Inferior parietal cortex (tissue), 1 donor: ENCODE measurements at regions not wholly inside any gene's neighbourhood (a gene's known extent, or its start where the extent isn't known, plus 50 kb on each side); places are given as distances from the start of the nearest gene placed in this dataset.
"Not testable (repeated sequence)": the region's sequence is repeated elsewhere in the genome, so short reads cannot be mapped to it uniquely, and the experiment has no call there.

Source experiments
- DNase-seq: peaks from one replicate; pipeline ENCODE4 v3.0.0-alpha.2; 2016; ENCODE audit errors: extremely low spot score

DNA sequence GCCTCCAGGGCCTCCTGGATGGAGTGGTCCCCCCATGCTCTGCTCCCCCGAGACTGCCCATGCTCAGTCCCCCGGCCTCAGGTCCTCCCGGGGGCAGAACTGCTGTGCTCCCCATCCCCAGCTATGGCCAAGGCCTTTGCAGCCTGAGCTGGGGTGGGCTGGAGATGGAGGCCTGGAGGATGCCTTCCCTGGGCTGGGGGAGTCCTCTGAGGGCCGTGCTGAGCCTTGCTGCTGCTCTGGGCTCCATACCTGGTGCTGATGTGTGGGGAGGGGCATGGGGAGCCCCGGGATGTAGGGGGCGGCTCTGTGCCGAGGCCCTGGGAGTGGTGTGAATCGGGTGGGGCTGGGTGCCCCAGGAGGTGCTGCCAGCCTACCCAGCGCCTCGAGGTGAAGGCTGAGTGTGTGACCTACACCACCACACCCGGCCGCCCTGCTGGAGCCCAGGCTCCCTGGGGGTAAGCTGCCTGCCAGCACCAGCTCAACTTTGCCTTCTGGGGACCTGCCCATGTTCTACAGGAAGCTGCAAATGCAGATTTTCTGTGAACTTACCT, 109.5 kb downstream of the UNCX start:
- no peak for DNase-seq

DNA sequence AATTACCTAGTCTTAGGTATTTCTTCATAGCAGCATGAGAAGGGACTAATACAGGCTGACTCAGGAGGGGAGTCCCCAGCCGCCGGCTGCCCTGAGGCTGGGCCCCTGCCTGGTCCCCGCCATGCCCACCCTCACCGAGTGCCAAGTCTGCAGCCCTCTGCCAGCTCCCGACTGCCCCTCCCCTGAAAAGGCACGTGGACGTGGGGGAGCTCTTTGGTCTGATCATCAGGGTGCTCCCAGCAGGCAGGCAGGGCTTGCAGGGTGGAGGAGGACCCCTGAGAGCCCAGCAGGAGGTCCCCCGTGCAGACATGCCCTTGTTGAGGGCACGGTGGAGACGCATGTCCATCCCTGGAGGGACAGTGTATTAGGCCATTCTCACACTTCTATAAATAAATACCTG, 110.9 kb downstream of the UNCX start:
- DNase-seq = no peak

DNA sequence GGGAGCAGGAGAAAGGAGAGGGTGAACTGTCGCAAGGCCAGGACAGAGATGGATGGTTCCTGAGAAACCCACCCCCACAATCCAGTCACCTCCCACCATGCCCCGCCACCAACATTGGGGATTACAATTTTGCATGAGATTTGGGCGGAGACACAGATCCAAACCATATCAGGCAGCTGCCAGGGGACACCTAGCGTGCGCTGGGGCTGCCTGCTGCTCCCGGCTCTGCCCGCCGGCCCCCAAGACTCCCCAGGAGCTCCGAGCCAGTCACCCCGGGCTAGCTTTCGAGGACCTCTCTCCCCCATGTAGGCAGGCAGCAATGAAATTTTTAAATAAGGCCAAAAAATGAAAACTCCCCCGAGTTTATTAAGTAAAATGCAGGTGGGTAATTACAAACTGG, 111.7 kb downstream of the UNCX start:
- no peak for DNase-seq

DNA sequence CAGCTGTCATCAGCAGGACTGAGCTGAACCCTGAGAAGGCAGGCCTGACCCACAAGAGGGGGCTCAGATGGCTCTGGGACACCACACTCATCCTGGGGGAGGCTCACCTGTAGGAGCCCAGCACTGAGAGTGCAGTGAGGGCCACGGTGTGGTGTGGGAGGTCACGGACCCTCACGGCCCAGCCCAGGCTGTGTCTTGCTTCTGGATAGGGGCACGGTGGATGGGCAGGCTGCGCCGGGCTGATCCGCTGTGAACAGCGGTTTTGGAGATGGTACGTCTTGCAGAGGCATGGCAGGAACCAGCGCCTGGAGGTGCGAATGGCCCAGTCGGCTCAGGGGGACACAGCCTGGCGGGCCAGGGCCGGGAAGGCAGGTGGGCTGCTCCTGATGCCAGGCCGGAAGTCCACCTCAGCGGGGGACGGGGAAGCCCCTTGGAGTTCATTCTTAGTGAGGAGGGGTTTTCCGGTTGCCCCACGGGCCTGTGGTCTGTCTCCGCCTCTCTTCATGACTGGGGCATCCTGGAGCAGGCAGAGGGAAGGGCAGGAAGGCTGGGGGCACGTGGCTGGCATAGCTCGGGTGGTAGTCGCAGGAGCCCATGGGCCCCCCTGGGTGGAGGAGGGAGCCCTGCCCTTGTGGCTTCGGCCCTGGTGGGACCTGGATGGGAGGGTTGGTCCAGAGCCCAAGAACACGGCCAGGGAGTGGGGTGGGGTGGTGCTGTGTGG, 112.5 kb downstream of the UNCX start:
- DNase-seq = no peak

DNA sequence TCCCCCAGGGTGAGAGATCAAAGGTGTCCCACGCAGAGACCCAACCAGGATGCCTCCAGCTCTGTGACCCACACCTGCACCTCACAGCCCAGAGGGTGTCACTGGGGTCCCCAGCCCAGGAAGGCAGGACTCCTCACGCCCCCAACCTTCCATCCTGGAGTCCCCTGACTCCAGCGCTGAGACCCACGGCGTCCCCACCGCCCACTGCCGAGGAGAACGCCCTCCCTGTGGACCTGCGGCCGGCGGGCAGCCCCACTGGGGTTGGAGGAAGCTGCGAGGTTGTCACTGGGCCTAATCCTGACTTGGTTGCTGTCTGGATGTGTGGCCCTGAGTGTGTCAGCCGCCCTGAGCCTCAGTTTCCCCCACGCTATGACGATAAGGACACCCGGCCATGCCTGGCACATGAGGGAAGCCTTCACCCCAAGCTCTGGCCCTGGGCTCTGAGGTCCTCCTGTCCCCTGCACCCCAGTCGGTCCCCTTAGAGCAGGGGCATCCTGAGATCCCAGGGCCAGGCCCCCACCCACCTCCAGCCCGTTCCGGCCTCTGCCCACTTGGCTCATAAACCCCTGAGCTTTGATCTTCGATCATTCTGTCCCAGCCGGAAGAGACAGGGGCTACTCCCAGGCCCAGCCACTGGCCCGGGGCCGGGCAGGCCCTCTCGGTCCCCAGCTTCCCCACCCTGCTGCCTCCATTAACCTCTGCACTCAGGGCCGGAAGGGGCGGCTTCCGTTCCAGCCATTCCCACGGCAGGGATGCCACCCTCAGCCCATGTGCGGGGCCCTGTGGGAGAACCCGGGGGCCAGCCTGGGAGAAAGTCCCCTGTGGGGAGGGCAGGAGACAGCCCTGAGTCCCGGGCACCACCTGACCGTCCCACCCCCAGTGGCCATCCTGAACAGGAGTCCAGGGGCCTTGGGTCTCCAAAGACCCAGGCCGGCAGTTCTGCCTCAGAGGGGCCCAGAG, 113.2 kb downstream of the MICALL2 start:
- DNase-seq = no peak

DNA sequence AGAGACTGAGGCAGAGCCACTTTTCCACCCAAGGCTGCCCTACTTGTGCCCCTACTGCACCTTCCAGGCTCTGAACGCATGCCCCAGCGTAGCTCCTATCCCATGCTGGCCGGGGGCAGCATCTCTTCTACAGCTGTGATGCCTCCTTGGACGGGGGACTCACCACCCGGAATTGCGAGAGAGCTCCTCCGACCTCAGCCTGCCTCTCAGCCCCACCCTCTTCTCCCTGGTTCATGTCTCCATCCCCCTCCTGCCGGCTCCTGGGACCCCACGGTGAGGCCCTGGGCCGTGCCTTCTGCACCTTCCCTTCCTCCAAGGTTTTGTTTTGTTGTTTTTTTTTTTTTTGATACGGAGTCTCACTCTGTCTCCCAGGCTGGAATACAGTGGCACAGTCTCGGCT, 112.4 kb downstream of the MICALL2 start:
- DNase-seq = no peak

DNA sequence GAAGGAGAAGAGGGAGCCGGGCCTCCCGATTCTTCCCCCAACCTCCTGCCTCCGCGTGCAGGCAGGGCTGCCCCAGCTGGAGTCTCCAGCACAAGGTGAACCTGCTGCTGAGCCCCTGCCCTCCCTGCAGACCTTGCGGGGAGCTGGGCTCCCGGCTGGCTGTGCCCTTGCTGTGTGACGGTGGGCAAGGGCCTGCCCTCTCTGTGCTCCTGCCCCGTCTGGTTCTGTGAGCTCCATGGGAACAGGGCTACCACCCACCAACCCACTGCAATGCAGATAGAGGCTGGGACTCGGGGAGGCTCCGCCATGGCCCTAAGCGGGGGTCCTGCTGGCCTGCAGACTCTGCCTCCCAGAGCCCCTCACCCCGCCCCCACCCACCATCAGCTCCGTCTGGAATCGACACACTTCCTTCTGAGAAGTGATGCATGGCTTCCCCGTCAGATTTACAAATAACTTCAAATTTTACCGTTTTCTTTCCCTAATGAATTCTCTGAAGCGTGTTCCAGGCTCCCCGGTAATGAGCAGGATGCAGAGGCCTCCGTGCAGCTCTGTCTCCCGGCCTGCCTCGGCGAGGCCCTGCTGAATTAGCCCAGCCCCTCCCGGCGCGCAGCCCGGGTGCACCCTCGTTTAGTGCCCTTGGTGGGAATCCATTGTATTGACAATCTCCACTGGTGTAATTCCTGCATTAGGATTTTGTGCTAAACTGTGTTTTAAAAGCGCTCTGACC, 111.0 kb downstream of the MICALL2 start:
- no peak for DNase-seq

DNA sequence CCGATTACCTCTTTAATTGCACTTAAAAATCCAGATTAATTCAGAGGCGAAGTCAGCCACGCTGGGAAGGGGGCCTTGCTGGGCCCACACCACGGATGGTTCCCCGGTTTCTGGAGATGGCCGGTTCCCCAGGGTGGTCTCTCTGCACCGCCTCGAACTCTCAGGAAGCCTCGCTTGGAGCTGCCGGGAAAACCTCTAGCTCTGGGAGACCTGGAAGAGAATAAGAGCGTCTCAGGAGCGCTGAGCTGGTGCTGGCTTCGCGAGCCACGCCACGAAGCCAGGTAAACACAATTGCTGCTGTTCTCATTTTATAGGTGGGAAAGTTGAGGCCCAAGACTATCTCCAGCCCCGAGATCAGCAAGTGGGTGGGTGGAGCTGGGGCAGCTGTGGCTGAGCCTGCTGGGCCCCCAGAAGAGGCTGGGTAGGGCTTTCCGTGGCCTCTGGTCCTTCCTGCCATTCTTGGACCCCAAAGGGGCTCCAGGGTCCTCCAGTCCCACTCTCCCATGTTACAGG, 110.4 kb downstream of the MICALL2 start:
- DNase-seq = no peak

DNA sequence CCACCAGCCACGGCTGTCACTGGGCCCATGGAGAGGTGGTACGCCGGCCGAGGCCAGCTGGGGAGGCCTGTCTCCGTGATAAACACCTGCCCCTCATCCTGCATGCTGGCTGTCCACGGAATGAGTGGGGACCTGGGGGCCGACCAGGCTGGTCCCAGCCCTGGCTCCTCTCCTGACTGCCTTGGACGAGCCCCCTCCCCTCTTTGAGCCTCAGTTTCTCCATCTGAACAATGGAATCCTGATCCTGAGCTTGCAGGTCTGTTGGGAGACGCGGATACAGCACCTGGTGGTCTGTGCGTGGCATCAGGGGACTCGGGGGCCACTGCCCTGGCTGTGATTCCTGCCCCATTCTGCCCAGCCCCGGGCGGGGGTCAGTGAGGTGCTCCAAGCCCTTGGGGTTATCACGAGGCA, 109.9 kb downstream of the MICALL2 start:
- DNase-seq = no peak

DNA sequence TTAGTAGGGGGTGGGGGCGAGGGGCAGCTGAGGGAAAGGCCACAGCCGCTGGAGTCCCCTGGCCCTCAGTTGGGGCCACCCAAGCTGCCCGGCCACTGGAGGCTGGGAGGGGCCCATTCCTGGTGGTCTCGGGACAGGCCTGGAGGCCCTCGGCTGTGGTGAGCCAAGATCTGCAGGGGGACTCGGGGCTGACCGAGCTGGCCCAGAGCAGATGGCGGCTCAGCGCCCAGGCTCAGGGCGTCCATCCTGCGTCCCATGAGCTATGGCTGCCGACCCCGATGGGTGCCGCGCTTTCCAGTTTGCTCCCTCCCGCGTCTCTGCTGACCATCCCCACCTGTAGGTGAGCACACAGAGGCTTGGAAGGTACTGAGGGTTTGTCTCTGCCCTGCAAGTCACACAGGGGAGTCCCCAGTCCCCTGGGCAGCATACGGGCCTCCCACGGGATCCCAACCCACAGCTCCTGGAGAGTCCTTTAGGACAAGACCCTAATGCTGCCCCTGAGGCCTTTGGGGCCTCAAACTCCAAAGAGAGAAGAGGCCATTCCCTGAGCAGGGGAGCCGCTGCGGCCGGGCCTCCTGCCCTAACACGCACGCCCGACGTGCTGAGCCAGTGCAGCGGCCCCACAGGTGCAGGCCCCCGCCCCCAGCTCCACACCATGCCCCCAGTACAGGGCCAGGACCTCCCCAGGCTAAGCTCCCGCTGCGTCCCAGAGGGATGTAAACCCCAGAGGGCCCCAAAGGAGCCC, 107.2 kb downstream of the MICALL2 start:
- DNase-seq = no peak

DNA sequence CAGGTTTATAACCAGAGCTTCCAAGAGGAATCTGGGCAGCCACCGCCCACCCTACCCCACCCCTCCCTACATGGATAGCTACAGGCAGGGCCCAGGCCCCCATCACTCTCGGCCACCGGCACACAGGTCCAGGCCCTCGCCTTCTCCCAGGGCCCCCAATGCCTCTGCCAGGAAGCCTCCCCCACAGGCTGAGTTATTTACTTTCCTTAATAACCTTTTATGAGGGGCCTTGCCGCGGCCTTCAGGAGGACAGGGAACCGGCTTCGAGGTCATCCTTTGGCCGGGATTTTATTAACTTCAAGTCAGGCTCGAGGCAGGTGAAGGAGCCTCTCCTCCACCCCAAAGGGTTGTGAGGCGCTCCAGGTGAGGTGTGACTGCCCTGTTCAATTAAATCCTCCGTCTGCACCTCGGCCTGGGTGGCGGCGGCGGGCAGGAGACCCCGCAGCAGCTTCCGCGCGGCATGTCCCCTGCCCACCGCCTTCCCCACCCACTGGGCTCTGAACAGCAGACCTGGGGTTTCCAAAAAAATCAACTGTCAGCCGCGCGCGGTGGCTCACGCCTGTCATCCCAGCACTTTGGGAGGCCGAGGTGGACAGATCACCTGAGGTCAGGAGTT, 106.5 kb downstream of the MICALL2 start:
- no peak for DNase-seq

DNA sequence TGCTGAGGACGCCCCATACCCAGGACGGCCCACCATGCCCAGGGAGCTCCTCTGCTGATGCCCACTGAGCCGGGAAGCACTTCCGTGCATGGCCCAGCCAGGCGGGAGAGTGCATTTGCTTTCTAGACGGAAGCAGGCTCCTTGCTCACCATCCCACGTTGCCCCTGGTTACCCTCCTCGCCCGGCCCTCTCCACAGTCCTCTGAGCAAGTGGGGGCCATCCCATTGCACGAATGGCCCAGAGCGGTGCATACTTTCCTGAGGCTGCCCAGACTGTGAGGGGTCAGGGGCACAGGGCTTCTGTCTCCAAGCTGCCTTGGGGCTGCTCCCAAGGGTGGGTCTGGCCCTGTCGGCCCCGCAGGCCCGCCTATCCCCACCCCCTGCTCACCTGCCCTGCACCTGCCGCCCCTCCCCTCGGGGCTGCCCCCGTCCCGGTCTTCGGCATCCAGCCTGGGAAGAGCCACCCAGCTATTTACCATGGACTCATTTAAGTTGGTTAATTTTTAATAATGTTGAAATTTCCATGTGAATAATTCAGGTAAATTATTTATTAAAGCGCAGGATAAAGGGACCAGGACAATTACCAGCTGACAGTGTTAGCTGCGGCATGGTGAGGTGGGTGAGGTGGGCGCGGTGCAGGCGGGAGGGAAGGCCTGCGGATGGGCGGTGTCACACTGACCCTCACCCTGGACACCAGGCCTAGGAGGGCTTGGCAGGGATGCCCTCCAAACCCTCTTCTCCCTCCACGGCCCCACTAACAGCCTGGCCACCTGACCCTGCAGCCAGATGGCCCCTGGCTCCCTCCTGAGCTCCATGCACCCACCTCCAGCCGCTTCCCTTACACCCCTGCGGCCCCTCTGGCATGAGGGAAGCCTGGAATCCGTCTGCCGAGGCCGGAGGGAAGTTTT, 104.4 kb downstream of the MICALL2 start:
- DNase-seq = no peak

DNA sequence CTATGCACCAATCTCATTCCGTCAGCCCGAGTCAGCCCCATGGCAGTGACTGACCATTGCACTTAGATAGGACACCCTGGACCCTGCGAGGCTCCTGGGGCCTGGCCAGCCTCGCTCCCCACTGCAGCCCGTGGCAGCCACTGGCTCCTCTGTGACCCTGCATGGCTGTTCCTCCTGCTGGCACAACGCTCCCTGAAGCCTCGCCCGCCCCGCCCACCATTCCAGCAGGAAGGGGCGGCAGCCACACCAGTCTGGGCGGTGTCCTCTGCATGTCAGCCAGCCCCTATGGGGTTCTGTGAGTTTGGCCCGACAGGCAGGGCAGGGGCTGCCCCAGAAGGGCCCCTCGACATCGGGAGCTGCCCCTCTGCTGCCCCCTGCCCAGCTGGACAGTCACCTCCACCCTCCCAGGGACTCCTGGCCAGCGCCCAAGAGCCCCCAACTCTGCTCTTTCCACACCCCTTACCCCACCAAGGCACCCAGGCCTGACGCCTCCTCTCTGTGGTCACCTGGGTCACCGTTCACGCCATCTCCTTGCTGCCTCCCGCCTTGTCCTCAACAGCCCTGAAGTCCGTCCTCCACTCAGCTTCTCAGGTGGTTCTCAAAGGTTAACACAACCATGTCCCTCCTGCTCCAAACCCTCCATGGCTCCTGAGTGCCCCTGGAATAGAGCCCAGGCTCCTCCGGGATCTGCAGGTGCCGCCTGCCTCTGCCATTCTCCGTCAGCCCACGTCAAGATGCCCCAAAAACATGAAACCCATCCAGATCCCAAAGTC, 103.5 kb downstream of the MICALL2 start:
- no peak for DNase-seq

DNA sequence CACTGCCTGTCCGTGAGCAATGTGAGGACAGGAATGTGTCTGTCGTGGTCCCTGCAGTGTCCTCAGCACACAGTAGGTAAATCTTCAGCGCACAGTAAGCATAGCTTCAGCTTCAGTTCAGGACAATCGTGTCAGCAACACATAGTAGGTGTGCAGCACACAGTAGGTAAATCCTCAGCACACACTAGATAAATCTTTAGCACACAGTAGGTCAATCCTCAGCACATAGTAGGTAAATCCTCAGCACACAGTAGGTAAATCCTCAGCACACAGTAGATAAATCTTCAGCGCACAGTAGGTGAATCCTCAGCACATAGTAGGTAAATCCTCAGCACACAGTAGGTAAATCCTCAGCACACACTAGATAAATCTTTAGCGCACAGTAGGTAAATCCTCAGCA, 102.4 kb downstream of the MICALL2 start:
- DNase-seq = not testable (repeated sequence)

DNA sequence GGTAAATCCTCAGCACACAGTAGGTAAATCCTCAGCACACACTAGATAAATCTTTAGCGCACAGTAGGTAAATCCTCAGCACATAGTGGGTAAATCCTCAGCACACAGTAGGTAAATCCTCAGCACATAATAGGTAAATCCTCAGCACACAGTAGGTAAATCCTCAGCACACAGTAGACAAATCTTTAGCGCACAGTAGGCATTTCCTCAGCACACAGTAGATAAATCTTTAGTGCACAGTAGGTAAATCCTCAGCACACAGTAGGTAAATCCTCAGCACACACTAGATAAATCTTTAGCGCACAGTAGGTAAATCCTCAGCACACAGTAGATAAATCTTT, 102.0 kb downstream of the MICALL2 start:
- not testable (repeated sequence) for DNase-seq

DNA sequence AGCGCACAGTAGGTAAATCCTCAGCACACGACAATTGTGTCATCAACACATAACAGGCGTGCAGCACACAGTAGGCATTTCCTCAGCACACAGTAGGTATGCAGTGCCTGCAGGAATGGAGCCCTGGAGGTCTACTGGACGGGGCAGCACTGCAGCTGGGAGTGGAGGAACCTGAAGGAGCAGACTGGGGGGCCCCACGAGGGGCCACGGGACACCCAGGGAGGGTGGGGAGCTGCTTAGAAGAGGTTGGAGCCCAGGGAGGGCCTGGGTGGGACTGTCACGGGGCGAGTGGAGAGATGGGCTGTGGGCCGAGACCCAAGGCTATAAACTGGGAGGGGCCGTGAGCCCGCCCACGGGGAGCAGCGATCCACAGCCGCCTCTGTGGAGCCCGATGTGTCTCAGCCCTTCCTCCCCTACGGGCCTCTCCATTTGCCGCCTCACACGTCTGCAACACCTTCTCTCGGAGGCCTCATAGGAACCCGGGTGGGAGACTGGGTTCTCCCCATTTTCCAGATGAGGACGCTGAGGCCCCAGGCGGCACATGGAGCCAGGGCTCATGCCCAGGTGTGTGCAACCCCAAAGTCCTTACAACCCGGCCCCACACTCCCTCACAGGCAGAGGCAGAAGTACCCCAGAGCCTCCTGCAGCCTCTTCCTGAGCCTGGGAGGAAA, 101.5 kb downstream of the MICALL2 start:
- DNase-seq = no peak

DNA sequence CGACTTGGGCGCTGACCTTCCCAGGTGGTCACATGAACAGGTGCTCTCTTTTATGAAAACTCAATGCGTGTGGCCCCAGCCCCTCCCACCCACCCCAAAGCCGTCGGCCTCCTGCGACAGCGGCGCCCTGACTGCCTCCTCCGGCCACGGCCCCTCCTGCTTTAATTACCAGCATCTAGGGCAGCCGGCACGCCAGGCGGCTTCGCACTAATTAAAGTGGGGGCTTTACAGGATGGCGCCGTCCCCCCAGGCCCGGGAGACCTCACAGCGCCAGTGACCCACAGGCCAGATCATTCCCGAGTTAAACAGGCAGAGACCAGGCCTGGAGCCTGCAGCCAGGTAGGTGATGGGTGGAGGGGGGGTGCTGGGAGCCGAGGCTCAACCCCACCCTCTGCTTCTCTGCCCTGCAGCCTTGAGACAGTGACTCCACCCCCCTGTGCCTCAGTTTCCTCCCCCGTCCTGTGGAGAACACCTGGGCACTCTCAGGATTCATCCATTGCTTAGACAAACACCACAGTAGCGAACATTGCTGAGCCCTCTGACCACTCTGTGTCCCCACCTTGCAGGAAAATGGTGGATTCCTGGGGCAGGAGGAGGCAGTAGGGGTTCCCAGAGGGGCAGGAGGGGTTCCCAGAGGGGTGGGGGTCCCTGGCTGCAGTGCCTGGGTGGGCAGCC, 100.8 kb downstream of the MICALL2 start:
- DNase-seq = no peak

DNA sequence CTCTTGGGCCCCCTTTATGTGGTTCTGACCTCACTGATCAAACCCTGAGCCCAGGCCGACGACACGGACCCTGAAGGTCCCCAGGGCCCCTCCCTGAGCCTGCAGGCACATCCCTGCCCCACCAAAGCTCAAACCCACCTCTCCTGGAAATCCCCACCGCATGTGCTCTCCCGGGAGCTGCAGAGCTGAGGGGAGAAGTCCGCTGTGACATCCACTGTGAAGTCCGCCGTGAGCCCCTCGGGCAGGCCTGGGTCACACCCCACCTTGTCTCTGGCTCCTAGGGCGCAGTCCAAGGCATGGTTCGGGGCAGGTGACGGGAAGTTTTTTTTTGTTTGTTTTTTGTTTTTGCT, 100.2 kb downstream of the MICALL2 start:
- DNase-seq = no peak
